IMR-90 (cell line): ENCODE measurements at regions not wholly inside any gene's neighbourhood (a gene's known extent, or its start where the extent isn't known, plus 50 kb on each side); places are given as distances from the start of the nearest gene placed in this dataset.

Source experiments
- CTCF ChIP-seq: conservative IDR thresholded peaks from 2 replicates; pipeline ENCODE4 v1.5.1; 2012; ENCODE audit warnings: mild to moderate bottlenecking, low read depth, low read length, improper control_type of control experiment
- POLR2A ChIP-seq: IDR thresholded peaks from 2 replicates; pipeline ENCODE4 v1.6.1; 2012; ENCODE audit warnings: mild to moderate bottlenecking, low read depth, low read length
- RAD21 ChIP-seq: IDR thresholded peaks from 2 replicates; pipeline ENCODE4 v1.6.1; 2012; ENCODE audit warnings: low read length, improper control_type of control experiment
- RCOR1 ChIP-seq: IDR thresholded peaks from 2 replicates; pipeline ENCODE4 v1.6.1; 2012; ENCODE audit warnings: mild to moderate bottlenecking, low read length, improper control_type of control experiment; ENCODE audit not compliant: insufficient replicate concordance
- RFX5 ChIP-seq: IDR thresholded peaks from 2 replicates; pipeline ENCODE4 v1.8.0; 2012; ENCODE audit warnings: low read depth, mild to moderate bottlenecking, low read length, moderate library complexity
- USF2 ChIP-seq: fragments of 150-350 bp; IDR thresholded peaks from 2 replicates; pipeline ENCODE4 v1.6.1; 2017; ENCODE audit warnings: mild to moderate bottlenecking, antibody characterized with exemption, low read length, low read depth

DNA sequence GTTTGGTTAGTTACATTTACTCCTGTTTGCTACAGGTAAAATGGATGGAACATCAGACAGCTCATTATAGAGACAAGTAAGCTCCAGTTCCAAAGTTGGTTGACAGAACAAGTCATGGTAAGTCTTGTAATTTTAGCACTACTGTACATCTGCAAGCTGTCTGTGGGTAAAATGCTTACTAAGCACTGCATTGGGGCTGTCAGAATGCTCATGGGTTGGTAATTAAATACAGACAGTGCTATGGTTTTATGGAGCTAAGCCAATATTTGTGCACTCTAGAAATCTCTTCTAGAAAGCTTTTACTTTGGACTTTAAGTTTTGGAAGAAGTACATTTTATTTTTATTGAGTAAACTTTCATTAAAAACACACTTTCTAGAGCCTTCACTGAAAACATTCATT is 419.2 kb upstream of the MMS22L start:
- no peak for TF ChIP-seq CTCF
- TF ChIP-seq RAD21: no peak
- TF ChIP-seq RFX5: no peak
- no peak for TF ChIP-seq POLR2A
- no peak for TF ChIP-seq RCOR1
- no peak for TF ChIP-seq USF2
